ENCODE measurements at regions not wholly inside any gene's neighbourhood (a gene's known extent, or its start where the extent isn't known, plus 50 kb on each side); places are given as distances from the start of the nearest gene placed in this dataset.
"Not testable (repeated sequence)": the region's sequence is repeated elsewhere in the genome, so short reads cannot be mapped to it uniquely, and the experiment has no call there.

- Histone ChIP-seq H3K27ac (no peak overlapping the region), H3K9me3 (no peaks in the 10 kb centered on the region), H3K4me3 (no peak overlapping the region), H3K27me3 (replicated peaks; ENCODE audit: insufficient read depth) (no peaks in the 10 kb centered on the region), H3K36me3 (no peaks in the 10 kb centered on the region), H3K4me1 (ENCODE audit: control insufficient read depth in 1 of 2, low read depth in 2 of 2) (no peaks in the 10 kb centered on the region)
- TF ChIP-seq CTCF (IDR thresholded peaks at IDR 0.05), result no peak
- ATAC-seq (ENCODE audit: insufficient number of reproducible peaks, low FRiP score, low read depth) (no peak), DNase-seq (ENCODE audit: low spot score) (no peak)
Observed at GRCh38 chr19:30263830-30264381, 108.3 kb upstream of the ZNF536 start.

GRCh38 chr19:30265918-30266317, 106.3 kb upstream of the ZNF536 start:
- H3K9me3 ChIP-seq; H3K4me1 ChIP-seq (ENCODE audit: control insufficient read depth in 1 of 2, low read depth in 2 of 2); H3K27ac ChIP-seq; ATAC-seq (ENCODE audit: insufficient number of reproducible peaks, low FRiP score, low read depth); DNase-seq (ENCODE audit: low spot score); H3K4me3 ChIP-seq; H3K36me3 ChIP-seq; H3K27me3 ChIP-seq (replicated peaks; ENCODE audit: insufficient read depth): not testable (repeated sequence)

GRCh38 chr19:30266687-30267086, 105.5 kb upstream of the ZNF536 start:
- Histone ChIP-seq H3K4me1 (ENCODE audit: control insufficient read depth in 1 of 2, low read depth in 2 of 2) (no peaks in the 10 kb centered on the region), H3K4me3 (no peak overlapping the region), H3K36me3 (no peaks in the 10 kb centered on the region), H3K9me3 (no peaks in the 10 kb centered on the region), H3K27me3 (replicated peaks; ENCODE audit: insufficient read depth) (no peaks in the 10 kb centered on the region), H3K27ac (no peak overlapping the region)
- no peak for TF ChIP-seq CTCF (IDR thresholded peaks at IDR 0.05)
- DNase-seq (ENCODE audit: low spot score), result no peak
- ATAC-seq (ENCODE audit: insufficient number of reproducible peaks, low FRiP score, low read depth), result no peak

- no peaks in the 10 kb centered on the region for H3K27me3 ChIP-seq (replicated peaks; ENCODE audit: insufficient read depth)
Observed at GRCh38 chr19:30267332-30267731, 104.9 kb upstream of the ZNF536 start.

GRCh38 chr19:30268601-30269000, 103.6 kb upstream of the ZNF536 start:
- Histone ChIP-seq H3K27me3 (replicated peaks; ENCODE audit: insufficient read depth) (no peaks in the 10 kb centered on the region), H3K27ac (no peak overlapping the region), H3K36me3 (no peaks in the 10 kb centered on the region), H3K4me1 (ENCODE audit: control insufficient read depth in 1 of 2, low read depth in 2 of 2) (no peaks in the 10 kb centered on the region), H3K9me3 (no peaks in the 10 kb centered on the region), H3K4me3 (no peak overlapping the region)
- ATAC-seq (ENCODE audit: insufficient number of reproducible peaks, low FRiP score, low read depth), result no peak
- TF ChIP-seq CTCF (IDR thresholded peaks at IDR 0.05), result no peak
- no peak for DNase-seq (ENCODE audit: low spot score)

More at GRCh38 chr19:30267332-30267731, 104.9 kb upstream of the ZNF536 start:
- DNase-seq (ENCODE audit: low spot score), result no peak
- Histone ChIP-seq H3K4me3 (no peak overlapping the region), H3K9me3 (no peaks in the 10 kb centered on the region), H3K36me3 (no peaks in the 10 kb centered on the region), H3K27ac (no peak overlapping the region), H3K4me1 (ENCODE audit: control insufficient read depth in 1 of 2, low read depth in 2 of 2) (no peaks in the 10 kb centered on the region)
- no peak for TF ChIP-seq CTCF (IDR thresholded peaks at IDR 0.05)
- no peak for ATAC-seq (ENCODE audit: insufficient number of reproducible peaks, low FRiP score, low read depth)

GRCh38 chr19:30269638-30270037, 102.5 kb upstream of the ZNF536 start:
- DNase-seq (ENCODE audit: low spot score) (no peak), ATAC-seq (ENCODE audit: insufficient number of reproducible peaks, low FRiP score, low read depth) (no peak)
- Histone ChIP-seq H3K27ac (no peak overlapping the region), H3K36me3 (no peaks in the 10 kb centered on the region), H3K27me3 (replicated peaks; ENCODE audit: insufficient read depth) (no peaks in the 10 kb centered on the region), H3K4me3 (no peak overlapping the region), H3K4me1 (ENCODE audit: control insufficient read depth in 1 of 2, low read depth in 2 of 2) (no peaks in the 10 kb centered on the region), H3K9me3 (no peaks in the 10 kb centered on the region)
- TF ChIP-seq CTCF (IDR thresholded peaks at IDR 0.05), result no peak

All from thoracic aorta (tissue), 2 donors.